Pancreas (tissue), 10 donors: ENCODE measurements at regions not wholly inside any gene's neighbourhood (a gene's known extent, or its start where the extent isn't known, plus 50 kb on each side); places are given as distances from the start of the nearest gene placed in this dataset.
A peak's percentile ranks its signal among the peaks of the same experiment; 100 is the strongest.

Experiments used
- ATAC-seq, 4 donors: fragments of 200-7000 bp; cut with Tn5 transposase; one replicate each; pipeline versions ENCODE4 v1.8.0 to v1.9.1; 2020; ENCODE audit warnings: mild to moderate bottlenecking in 4 of 4, moderate library complexity in 4 of 4
- DNase-seq, 6 donors: peaks; one replicate each; pipeline ENCODE4 v3.0.0-alpha.2; 2020
- FAIRE-seq: peaks from 2 replicates; lab custom pipeline; 2012; peaks lifted over from hg19 to GRCh38; lab: Jason Lieb, UNC
- H3K27ac ChIP-seq, 4 donors: fragments of 200-600 bp; sonication (generic); 1 replicate in 3 of 4; 2 replicates in 1 of 4; pipeline versions ENCODE4 v1.5.0 to v1.8.0; 2020
- H3K27me3 ChIP-seq, 4 donors: fragments of 200-600 bp; one replicate each; pipeline ENCODE4 v1.8.0; 2021
- H3K36me3 ChIP-seq, 3 donors: fragments of 200-600 bp; sonication (generic) in 1 of 3; one replicate each; pipeline versions ENCODE4 v1.5.0 to v1.8.0; 2020 to 2021
- H3K4me1 ChIP-seq, 3 donors: fragments of 200-600 bp; one replicate each; pipeline ENCODE4 v1.8.0; 2021
- H3K4me3 ChIP-seq, 4 donors: fragments of 200-600 bp; sonication (generic) in 2 of 4; one replicate each; pipeline versions ENCODE4 v1.5.0 to v1.8.0; 2020 to 2021
- H3K9me3 ChIP-seq, 4 donors: fragments of 200-600 bp; one replicate each; pipeline ENCODE4 v1.8.0; 2021
- WGBS, 2 donors: extraction: QIAGEN DNeasy Blood & Tissue Kit; methylation state at CpG; one replicate each; pipeline ENCODE4 v1.1.7; 2013; 5-methylcytosine and 5-hydroxymethylcytosine counted together
- intact Hi-C, 3 donors: fragments of 100-400 bp; cut with DNase I; formaldehyde crosslinking; loops; one replicate each; pipeline versions ENCODE4 v1.11.1 to v1.14.2; 2022
- TF ChIP-seq, protein P1 (sequence below), 4 donors: fragments of 200-600 bp; sonication (generic) in 3 of 4; IDR thresholded peaks; one replicate each; pipeline versions ENCODE4 v1.5.0 to v1.8.0; 2021; ENCODE audit warnings: antibody characterized with exemption in 4 of 4
- donor health status: healthy with polysubstance abuse.
- donor health status: DM: no; HTN: no; CAD: no; lungs with moderate emphysema.
- donor health status: DM: no; HTN: no; CAD: no.
- donor health status: control.
- donor health status: control.
- donor health status: Bipolar disorder and iron deficiency.
- donor health status: DM: yes; HTN: yes; CAD: no.
- donor health status: DM: no; HTN: no; CAD: no.
- donor health status: DM: no; HTN: no; CAD: no.
- donor health status: DM: yes; HTN: yes; CAD: no.

DNA sequence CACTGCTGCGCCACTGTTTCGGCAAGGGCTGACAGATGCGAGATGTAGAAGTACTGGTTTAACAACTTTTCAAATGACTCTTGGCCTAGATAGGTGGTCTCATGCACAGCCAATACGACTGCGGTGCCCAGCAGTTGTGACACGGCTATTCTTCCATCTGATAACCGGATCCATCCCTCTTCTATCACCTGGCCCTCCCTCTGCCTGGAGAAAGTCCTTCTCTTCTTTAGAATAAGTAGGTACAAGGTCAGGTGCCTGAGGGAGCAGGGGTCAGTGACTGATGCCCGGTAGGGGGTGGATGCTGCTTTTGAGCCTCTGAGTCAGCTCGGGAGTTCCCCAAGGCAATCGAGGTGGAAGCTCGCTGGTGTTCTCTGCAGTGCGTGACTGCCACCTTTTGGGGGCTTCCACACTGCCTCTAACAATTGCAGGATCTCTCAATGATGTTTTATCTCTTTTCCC lies 166.8 kb upstream of the GRIK2 start:
- no peaks in the 10 kb centered on the region for H3K36me3 ChIP-seq
- H3K27me3 ChIP-seq, result no peaks in the 10 kb centered on the region
- intact Hi-C loops, result no loop called here
- H3K4me3 ChIP-seq, result no peak overlapping the region
- no peaks in the 10 kb centered on the region for H3K4me1 ChIP-seq
- FAIRE-seq (no peak), DNase-seq (no peak), ATAC-seq (no peak)
- WGBS, 2 donors, result 53 to 55% methylated on average over 12 of the region's 12 CpGs
- no peak overlapping the region for H3K27ac ChIP-seq
- TF ChIP-seq, protein P1, sequence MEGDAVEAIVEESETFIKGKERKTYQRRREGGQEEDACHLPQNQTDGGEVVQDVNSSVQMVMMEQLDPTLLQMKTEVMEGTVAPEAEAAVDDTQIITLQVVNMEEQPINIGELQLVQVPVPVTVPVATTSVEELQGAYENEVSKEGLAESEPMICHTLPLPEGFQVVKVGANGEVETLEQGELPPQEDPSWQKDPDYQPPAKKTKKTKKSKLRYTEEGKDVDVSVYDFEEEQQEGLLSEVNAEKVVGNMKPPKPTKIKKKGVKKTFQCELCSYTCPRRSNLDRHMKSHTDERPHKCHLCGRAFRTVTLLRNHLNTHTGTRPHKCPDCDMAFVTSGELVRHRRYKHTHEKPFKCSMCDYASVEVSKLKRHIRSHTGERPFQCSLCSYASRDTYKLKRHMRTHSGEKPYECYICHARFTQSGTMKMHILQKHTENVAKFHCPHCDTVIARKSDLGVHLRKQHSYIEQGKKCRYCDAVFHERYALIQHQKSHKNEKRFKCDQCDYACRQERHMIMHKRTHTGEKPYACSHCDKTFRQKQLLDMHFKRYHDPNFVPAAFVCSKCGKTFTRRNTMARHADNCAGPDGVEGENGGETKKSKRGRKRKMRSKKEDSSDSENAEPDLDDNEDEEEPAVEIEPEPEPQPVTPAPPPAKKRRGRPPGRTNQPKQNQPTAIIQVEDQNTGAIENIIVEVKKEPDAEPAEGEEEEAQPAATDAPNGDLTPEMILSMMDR (IDR thresholded peaks at IDR 0.05), result no peak
- no peaks in the 10 kb centered on the region for H3K9me3 ChIP-seq

DNA sequence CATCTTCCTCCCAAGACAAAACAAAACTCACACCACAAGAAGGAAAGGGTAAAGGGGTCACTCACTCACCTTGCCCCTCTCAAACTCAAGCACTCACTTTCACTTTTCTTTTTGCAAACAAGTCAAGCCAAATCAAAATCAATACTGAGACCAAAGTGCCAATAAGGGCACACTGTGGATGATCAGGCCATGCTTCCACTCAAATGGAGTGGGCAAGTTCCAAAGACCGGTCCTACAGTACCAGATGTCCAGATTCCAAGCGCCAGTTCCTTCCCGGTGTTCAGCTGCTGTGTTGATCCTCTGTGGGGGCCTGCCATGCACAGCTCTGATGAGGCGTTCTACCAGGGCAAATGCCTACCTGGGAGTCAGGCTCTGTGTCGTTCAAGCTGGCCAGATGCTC lies 162.6 kb upstream of the GRIK2 start:
- ATAC-seq (no peak), DNase-seq (peak in 1 of 6 donors; percentile 4)
- H3K36me3 ChIP-seq, result no peaks in the 10 kb centered on the region

DNA sequence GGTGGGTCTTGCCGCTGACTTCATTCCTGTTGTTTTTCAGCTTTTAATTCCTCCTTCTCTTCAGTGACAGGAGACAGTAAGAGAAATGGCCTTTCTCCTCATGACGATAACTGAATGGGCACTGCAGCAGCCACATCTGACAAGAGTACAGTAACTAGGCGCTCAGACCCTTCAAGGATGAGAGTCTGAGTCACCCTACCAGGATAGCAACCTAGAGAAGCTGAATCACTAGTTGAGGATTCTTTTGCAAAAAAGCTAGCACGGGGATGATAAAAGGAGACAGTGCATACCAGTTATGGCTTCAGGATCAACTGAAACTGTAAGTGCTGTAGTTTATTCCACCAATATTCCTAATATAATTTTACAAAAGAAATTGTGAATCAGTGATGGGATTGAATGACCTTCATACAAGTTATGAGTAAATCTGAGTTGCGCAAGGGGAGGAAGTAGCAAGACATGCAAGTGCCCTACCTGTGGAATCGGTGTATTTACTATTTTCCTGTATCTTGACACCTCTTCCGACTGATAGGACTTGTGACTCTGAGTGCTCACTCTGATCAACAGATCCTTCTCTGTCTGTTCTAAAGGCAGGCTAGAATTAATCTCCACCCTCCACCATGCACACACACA lies 161.8 kb upstream of the GRIK2 start:
- Histone ChIP-seq H3K9me3 (no peaks in the 10 kb centered on the region), H3K4me1 (no peaks in the 10 kb centered on the region), H3K4me3 (no peak overlapping the region), H3K27me3 (no peaks in the 10 kb centered on the region), H3K27ac (no peak overlapping the region), H3K36me3 (no peaks in the 10 kb centered on the region)
- DNase-seq (no peak), ATAC-seq (no peak), FAIRE-seq (no peak)
- intact Hi-C loops, result no loop called here
- WGBS, 2 donors, result 85 to 88% methylated on average over 7 of the region's 7 CpGs
- TF ChIP-seq, protein P1 (IDR thresholded peaks at IDR 0.05), result no peak

More for the DNA sequence above, 162.6 kb upstream of the GRIK2 start:
- H3K4me1 ChIP-seq, result no peaks in the 10 kb centered on the region
- no peak overlapping the region for H3K27ac ChIP-seq
- no peak overlapping the region for H3K4me3 ChIP-seq
- 82 to 93% methylated on average over 5 of the region's 5 CpGs for WGBS, 2 donors
- H3K27me3 ChIP-seq, result no peaks in the 10 kb centered on the region
- intact Hi-C loops, result no loop called here
- FAIRE-seq, result no peak
- TF ChIP-seq, protein P1 (IDR thresholded peaks at IDR 0.05), result no peak
- H3K9me3 ChIP-seq, result no peaks in the 10 kb centered on the region

DNA sequence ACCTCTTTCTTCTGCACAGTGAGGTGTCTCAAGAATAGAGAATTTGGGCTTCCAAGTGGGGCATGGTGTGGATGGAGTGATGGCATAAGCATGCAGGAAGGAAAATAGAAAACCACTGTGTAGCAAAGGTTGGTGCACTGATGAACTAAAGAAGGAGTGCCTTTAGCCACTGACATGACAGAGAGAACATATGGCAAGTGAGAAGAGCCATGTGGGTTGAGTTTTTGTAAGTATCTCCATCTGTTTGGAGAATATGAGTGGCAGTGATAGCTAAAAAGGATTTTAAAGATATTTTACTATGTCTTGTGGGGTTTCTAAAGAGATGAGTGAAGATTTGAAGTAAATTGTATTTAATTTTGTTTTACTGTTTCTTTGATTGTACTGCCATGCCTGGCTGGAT lies 160.5 kb upstream of the GRIK2 start:
- FAIRE-seq, result no peak
- TF ChIP-seq, protein P1 (IDR thresholded peaks at IDR 0.05), result no peak
- no peak overlapping the region for H3K27ac ChIP-seq
- no peaks in the 10 kb centered on the region for H3K4me1 ChIP-seq
- intact Hi-C loops, result no loop called here
- no peaks in the 10 kb centered on the region for H3K27me3 ChIP-seq
- H3K36me3 ChIP-seq, result no peaks in the 10 kb centered on the region
- H3K4me3 ChIP-seq, result no peak overlapping the region
- H3K9me3 ChIP-seq, result no peaks in the 10 kb centered on the region
- DNase-seq, result no peak
- no peak for ATAC-seq

DNA sequence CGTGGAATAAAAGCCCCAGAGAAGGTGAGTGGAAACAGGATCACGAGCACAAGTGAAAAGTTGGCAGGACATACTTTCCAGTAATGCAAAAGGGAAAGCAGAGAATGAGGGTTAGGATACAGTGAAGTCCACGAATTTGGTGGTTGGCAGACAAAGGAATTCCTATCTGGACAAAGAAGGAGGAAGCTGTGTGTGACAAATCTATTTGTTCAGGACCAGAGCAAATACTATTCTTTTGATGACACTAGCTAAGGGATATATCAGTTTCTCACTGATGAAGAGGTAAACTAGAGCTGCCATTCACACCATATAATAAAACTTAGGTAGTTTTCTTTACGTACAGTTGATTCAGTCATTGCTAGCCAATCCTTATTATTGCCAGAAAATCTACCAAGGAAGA lies 156.8 kb upstream of the GRIK2 start:
- ATAC-seq (no peak), FAIRE-seq (no peak)
- intact Hi-C loops, result no loop called here

More for the DNA sequence above, 156.8 kb upstream of the GRIK2 start:
- TF ChIP-seq, protein P1 (IDR thresholded peaks at IDR 0.05), result no peak
- no peak for DNase-seq
- no peaks in the 10 kb centered on the region for H3K4me1 ChIP-seq
- no peak overlapping the region for H3K27ac ChIP-seq
- 50 to 56% methylated on average over 4 of the region's 4 CpGs for WGBS, 2 donors
- H3K27me3 ChIP-seq, result no peaks in the 10 kb centered on the region
- no peaks in the 10 kb centered on the region for H3K9me3 ChIP-seq
- H3K36me3 ChIP-seq, result no peaks in the 10 kb centered on the region
- H3K4me3 ChIP-seq, result no peak overlapping the region
